GM12873 (cell line): ENCODE measurements at regions not wholly inside any gene's neighbourhood (a gene's known extent, or its start where the extent isn't known, plus 50 kb on each side); places are given as distances from the start of the nearest gene placed in this dataset.

ENCODE experiments used
- TF ChIP-seq, protein P1 (sequence below): IDR thresholded peaks from 2 replicates; pipeline ENCODE4 v1.5.1; 2012; ENCODE audit warnings: low read depth, mild to moderate bottlenecking, moderate library complexity, low read length, control low read depth; ENCODE audit not compliant: insufficient read depth; ENCODE audit errors: missing control alignments

- TF ChIP-seq, protein P1, sequence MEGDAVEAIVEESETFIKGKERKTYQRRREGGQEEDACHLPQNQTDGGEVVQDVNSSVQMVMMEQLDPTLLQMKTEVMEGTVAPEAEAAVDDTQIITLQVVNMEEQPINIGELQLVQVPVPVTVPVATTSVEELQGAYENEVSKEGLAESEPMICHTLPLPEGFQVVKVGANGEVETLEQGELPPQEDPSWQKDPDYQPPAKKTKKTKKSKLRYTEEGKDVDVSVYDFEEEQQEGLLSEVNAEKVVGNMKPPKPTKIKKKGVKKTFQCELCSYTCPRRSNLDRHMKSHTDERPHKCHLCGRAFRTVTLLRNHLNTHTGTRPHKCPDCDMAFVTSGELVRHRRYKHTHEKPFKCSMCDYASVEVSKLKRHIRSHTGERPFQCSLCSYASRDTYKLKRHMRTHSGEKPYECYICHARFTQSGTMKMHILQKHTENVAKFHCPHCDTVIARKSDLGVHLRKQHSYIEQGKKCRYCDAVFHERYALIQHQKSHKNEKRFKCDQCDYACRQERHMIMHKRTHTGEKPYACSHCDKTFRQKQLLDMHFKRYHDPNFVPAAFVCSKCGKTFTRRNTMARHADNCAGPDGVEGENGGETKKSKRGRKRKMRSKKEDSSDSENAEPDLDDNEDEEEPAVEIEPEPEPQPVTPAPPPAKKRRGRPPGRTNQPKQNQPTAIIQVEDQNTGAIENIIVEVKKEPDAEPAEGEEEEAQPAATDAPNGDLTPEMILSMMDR: no peak
These were observed 260.7 kb upstream of the MAN1A1 start for GRCh38 chr6:119610265-119610664.

DNA sequence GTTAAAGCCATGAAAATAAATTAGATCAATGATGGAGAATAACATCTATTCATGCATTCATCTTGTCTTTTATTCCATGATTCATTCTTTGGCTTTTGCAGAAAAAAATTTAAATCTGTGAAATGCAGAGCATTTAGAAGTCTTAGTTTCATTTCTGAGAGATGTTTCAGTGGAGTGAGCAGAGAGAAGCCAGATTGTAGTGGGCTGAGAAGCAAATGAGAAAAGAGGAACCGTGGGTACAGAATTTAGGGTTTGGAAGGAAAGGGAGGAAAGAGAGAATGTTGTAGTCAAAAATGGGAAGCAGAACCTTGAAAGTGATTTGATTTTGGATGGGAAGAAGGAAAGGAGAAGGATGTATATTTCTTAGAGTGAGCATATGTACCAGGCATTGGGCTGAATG is 260.3 kb upstream of the MAN1A1 start:
- TF ChIP-seq, protein P1: no peak

GRCh38 chr6:119608994-119609393 is 259.4 kb upstream of the MAN1A1 start:
- TF ChIP-seq, protein P1: no peak

DNA sequence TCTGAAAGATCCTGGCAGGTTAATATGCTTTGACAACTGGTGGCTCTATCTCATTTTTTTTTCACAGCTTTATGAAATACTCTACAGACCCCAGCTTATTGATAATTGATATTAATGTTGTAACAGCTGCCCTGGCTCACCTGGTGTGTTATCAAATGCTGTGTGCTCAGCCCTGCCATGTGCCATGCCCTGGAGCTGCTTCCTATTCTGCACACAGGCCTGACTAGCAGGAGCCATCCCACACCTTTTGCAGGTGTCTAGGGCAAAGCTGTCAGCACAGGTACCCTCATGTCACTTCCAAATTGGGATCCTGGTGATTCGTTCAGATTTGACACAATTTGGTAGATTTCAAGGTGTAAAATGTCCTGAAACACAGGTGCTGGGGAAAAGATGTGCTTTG is 254.6 kb upstream of the MAN1A1 start:
- TF ChIP-seq, protein P1: no peak

GRCh38 chr6:119603501-119603900 is 253.9 kb upstream of the MAN1A1 start:
- TF ChIP-seq, protein P1: no peak

GRCh38 chr6:119602215-119603178 is 252.9 kb upstream of the MAN1A1 start:
- TF ChIP-seq, protein P1: no peak

DNA sequence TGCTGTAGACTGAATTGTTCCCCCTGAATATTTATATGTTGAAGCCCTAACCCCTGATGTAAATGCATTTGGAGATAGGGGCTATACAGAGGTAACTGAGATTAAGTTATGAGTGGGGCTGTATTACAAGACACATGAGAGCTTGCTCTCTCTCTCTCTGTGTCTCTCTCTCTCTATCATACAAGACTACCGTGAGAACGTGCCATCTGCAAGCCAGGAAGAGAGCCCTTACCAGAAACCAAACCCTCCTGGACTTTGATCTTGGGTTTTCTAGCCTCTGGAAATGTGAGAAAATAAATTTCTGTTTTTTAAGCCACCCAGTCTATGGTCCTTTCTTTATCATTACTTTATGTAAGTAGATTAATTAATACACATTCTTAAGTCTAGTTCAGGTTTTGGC is 249.3 kb upstream of the MAN1A1 start:
- TF ChIP-seq, protein P1: no peak
